GM12873 (cell line): ENCODE measurements at regions not wholly inside any gene's neighbourhood (a gene's known extent, or its start where the extent isn't known, plus 50 kb on each side); places are given as distances from the start of the nearest gene placed in this dataset.

Experiments used
- TF ChIP-seq, protein P1 (sequence below): IDR thresholded peaks from 2 replicates; pipeline ENCODE4 v1.5.1; 2012; ENCODE audit warnings: low read depth, mild to moderate bottlenecking, moderate library complexity, low read length, control low read depth; ENCODE audit not compliant: insufficient read depth; ENCODE audit errors: missing control alignments

DNA sequence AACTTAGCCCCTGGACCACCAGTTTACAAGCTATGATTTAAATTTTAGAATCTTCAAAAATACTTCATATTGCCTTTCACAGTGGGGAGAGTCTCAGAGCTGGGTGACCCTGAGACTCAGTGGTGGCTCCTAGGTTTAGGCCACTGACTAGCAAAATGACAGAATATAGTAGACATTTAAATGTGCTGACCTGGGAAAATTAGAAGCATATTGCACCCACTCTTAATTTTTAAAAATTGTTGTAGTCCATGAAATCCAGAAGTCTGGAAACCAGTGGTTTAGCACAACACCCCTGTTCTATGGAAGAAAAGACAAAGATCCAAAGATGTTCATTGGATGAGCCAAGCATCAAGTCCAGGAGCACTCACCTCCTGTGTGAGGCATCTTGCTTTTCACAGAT lies 75.0 kb upstream of the PAPPA start:
- TF ChIP-seq, protein P1, sequence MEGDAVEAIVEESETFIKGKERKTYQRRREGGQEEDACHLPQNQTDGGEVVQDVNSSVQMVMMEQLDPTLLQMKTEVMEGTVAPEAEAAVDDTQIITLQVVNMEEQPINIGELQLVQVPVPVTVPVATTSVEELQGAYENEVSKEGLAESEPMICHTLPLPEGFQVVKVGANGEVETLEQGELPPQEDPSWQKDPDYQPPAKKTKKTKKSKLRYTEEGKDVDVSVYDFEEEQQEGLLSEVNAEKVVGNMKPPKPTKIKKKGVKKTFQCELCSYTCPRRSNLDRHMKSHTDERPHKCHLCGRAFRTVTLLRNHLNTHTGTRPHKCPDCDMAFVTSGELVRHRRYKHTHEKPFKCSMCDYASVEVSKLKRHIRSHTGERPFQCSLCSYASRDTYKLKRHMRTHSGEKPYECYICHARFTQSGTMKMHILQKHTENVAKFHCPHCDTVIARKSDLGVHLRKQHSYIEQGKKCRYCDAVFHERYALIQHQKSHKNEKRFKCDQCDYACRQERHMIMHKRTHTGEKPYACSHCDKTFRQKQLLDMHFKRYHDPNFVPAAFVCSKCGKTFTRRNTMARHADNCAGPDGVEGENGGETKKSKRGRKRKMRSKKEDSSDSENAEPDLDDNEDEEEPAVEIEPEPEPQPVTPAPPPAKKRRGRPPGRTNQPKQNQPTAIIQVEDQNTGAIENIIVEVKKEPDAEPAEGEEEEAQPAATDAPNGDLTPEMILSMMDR = no peak

- TF ChIP-seq, protein P1 = no peak
Measured at GRCh38 chr9:116080561-116080960, 73.0 kb upstream of the PAPPA start.

GRCh38 chr9:116081435-116082115 lies 72.0 kb upstream of the PAPPA start:
- TF ChIP-seq, protein P1 = no peak

DNA sequence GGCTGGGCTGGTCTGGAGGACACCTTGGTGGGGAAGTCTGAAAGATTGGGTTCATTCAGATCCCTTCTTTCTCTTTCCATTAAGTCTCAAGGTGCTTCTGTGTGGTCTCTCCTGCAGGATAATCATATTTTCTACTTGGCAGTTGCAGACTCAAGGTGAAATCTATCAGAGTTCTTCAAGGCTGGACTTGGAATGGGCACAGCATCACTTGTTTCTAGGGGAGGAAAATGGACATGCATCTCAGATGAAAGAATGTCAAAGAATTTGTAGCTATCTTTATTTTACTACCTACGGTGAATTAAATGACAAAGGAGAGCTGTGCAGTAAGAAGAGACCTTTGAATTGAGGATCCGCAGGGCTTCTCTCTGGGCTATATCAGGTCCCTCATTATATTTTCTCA lies 69.8 kb upstream of the PAPPA start:
- TF ChIP-seq, protein P1 = no peak

- TF ChIP-seq, protein P1 = no peak
Measured at GRCh38 chr9:116084497-116084896, 69.1 kb upstream of the PAPPA start.

GRCh38 chr9:116087246-116087645 lies 66.3 kb upstream of the PAPPA start:
- TF ChIP-seq, protein P1 = no peak

GRCh38 chr9:116087751-116088194 lies 65.8 kb upstream of the PAPPA start:
- TF ChIP-seq, protein P1 = no peak

DNA sequence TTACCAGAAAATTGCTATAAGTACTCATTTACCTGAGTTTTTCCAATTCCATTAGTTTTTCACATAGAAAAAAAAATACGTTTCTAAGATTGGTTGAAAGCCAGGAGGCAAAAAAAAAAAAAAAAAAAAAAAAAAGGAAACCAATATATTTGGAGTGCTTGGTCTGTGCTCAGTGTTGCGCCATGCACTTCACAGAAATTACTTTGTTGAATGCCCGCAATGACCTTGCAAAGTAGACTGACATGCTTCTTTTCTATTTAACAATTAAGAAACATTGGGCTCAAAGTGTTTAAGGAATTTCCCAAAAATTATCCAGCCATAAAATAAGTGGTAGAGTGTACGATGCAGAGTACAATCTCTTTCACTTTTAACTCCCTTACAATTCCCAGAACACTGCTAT lies 65.2 kb upstream of the PAPPA start:
- TF ChIP-seq, protein P1 = no peak
